Ovary (tissue), 7 donors: ENCODE measurements at regions not wholly inside any gene's neighbourhood (a gene's known extent, or its start where the extent isn't known, plus 50 kb on each side); places are given as distances from the start of the nearest gene placed in this dataset.

Source experiments
- DNase-seq, 5 donors: peaks; one replicate each; pipeline ENCODE4 v3.0.0-alpha.2; 2019 to 2020
- H3K27ac ChIP-seq, 2 donors: fragments of 200-600 bp; one replicate each; pipeline versions ENCODE4 v1.5.1 to v1.8.0; 2019 to 2022
- H3K27me3 ChIP-seq: fragments of 200-600 bp; one replicate; pipeline ENCODE4 v1.8.0; 2022
- H3K36me3 ChIP-seq: fragments of 200-600 bp; sonication (generic); one replicate; pipeline ENCODE4 v1.5.1; 2019
- H3K4me1 ChIP-seq: one replicate; pipeline ENCODE4 v1.8.1; 2013; ENCODE audit warnings: mild to moderate bottlenecking, moderate library complexity; ENCODE audit not compliant: insufficient read depth
- H3K4me3 ChIP-seq: fragments of 200-600 bp; sonication (generic); one replicate; pipeline ENCODE4 v1.5.1; 2017
- H3K9me3 ChIP-seq, 2 donors: fragments of 200-600 bp in 1 of 2; sonication (generic) in 1 of 2; one replicate each; pipeline versions ENCODE4 v1.5.1 to v1.8.1; 2013 to 2019; ENCODE audit warnings: mild to moderate bottlenecking in 1 of 2, moderate library complexity in 1 of 2
- EP300 ChIP-seq: sonication (generic); formaldehyde crosslinking; IDR thresholded peaks from one replicate; pipeline ENCODE4 v1.6.1; 2017; ENCODE audit warnings: antibody characterized with exemption
- POLR2A ChIP-seq: fragments of 450-650 bp; IDR thresholded peaks from one replicate; pipeline ENCODE4 v1.6.1; 2017; ENCODE audit warnings: antibody characterized with exemption, mild to moderate bottlenecking, moderate library complexity
- whole genome bisulfite sequencing, 3 donors: extraction: QIAGEN DNeasy Blood & Tissue Kit in 1 of 3; methylation state at CpG; one replicate each; pipeline versions ENCODE4 v1.1.5 to v1.1.7; 2013 to 2017; 5-methylcytosine and 5-hydroxymethylcytosine counted together
- intact Hi-C, 4 donors: fragments of 100-400 bp; cut with DNase I; formaldehyde crosslinking; loops; one replicate each; pipeline versions ENCODE4 v1.11.0 to v1.15.1; 2022 to 2023
- TF ChIP-seq, protein P1 (sequence below), 3 donors: fragments of 450-650 bp in 2 of 3; fragments of 200-600 bp in 1 of 3; IDR thresholded peaks; one replicate each; pipeline versions ENCODE4 v1.5.1 to v1.8.0; 2016 to 2022; ENCODE audit warnings: antibody characterized with exemption in 3 of 3, mild to moderate bottlenecking in 1 of 3
- donor health status: DM: no; HTN: no; CAD: no; lungs with moderate emphysema.
- donor health status: DM: no; HTN: no; CAD: no.
- donor health status: Bipolar disorder and iron deficiency.
- donor health status: DM: no; HTN: no; CAD: no.
- donor health status: DM: yes; HTN: yes; CAD: no.

DNA sequence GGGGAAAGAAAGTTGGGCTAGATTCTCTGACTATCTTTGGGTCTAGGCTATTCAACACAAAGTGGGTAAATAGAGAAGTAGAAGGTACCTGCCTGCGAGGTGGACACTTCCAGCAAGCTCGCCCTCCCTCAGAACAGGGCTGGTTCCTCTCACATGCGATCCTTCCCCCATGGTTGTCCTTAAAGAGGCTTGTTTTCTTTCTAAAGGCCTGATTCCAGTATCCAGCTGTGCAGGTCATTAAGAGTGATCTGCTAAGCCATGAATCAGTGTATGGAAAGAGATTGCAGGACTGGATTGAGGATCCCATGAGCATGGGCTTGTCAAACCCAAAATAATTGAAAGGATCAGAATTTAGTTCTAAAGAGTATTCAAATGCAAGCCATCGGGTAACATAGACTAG, 189.0 kb downstream of the URB2 start:
- Histone ChIP-seq H3K27ac (no peak overlapping the region), H3K36me3 (no peaks in the 10 kb centered on the region), H3K4me3 (no peak overlapping the region), H3K27me3 (no peaks in the 10 kb centered on the region), H3K4me1 (peaks cover 4% of the 10 kb centered on the region), H3K9me3 (no peaks in the 10 kb centered on the region)
- no peak for TF ChIP-seq EP300
- TF ChIP-seq, protein P1, sequence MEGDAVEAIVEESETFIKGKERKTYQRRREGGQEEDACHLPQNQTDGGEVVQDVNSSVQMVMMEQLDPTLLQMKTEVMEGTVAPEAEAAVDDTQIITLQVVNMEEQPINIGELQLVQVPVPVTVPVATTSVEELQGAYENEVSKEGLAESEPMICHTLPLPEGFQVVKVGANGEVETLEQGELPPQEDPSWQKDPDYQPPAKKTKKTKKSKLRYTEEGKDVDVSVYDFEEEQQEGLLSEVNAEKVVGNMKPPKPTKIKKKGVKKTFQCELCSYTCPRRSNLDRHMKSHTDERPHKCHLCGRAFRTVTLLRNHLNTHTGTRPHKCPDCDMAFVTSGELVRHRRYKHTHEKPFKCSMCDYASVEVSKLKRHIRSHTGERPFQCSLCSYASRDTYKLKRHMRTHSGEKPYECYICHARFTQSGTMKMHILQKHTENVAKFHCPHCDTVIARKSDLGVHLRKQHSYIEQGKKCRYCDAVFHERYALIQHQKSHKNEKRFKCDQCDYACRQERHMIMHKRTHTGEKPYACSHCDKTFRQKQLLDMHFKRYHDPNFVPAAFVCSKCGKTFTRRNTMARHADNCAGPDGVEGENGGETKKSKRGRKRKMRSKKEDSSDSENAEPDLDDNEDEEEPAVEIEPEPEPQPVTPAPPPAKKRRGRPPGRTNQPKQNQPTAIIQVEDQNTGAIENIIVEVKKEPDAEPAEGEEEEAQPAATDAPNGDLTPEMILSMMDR (IDR thresholded peaks at IDR 0.05) = no peak
- no peak for TF ChIP-seq POLR2A
- intact Hi-C loops = no loop called here
- WGBS, 3 donors = 89 to 93% (median 90%) methylated on average over 4 of the region's 4 CpGs
- no peak for DNase-seq

DNA sequence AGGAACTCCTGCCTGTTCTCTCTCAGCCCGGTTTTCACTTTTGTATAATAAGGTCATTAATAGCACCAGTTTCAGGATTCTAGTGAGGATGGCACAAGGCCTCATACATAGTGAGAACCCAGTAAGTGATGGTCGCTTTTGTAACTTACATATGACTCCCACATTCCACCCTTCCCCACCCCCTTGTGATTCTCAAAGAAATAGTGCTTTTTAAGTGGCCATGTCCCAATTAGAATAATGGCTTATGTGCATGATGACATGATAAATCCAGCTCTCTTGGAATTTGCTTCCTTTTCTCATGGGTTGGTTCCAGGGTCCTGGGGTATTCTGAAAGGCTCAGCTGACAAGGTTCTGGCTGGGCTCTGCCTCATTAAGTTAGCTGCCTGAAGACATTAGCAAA, 189.9 kb downstream of the URB2 start:
- TF ChIP-seq EP300 (no peak), POLR2A (no peak)
- TF ChIP-seq, protein P1 (IDR thresholded peaks at IDR 0.05) = no peak
- H3K4me3 ChIP-seq = no peak overlapping the region
- intact Hi-C loops = no loop called here

GRCh38 chr1:229817936-229818335, 191.9 kb downstream of the URB2 start:
- WGBS, 3 donors = 98 to 100% (median 100%) methylated on average over 1 of the region's 1 CpG
- no peaks in the 10 kb centered on the region for H3K9me3 ChIP-seq
- no peak for DNase-seq

More for the DNA sequence above, 189.9 kb downstream of the URB2 start:
- Histone ChIP-seq H3K4me1 (peaks cover 4% of the 10 kb centered on the region), H3K36me3 (no peaks in the 10 kb centered on the region), H3K27me3 (no peaks in the 10 kb centered on the region), H3K9me3 (no peaks in the 10 kb centered on the region), H3K27ac (no peak overlapping the region)
- no peak for DNase-seq
- 53 to 61% (median 60%) methylated on average over 2 of the region's 2 CpGs for WGBS, 3 donors

GRCh38 chr1:229819091-229819490, 193.0 kb downstream of the URB2 start:
- no peaks in the 10 kb centered on the region for H3K27me3 ChIP-seq
- intact Hi-C loops = no loop called here

More at GRCh38 chr1:229817936-229818335, 191.9 kb downstream of the URB2 start:
- H3K27ac ChIP-seq = no peak overlapping the region
- H3K27me3 ChIP-seq = no peaks in the 10 kb centered on the region
- TF ChIP-seq EP300 (no peak), POLR2A (no peak)
- TF ChIP-seq, protein P1 (IDR thresholded peaks at IDR 0.05) = no peak
- intact Hi-C loops = no loop called here
- peaks cover 7% of the 10 kb centered on the region for H3K4me1 ChIP-seq
- H3K4me3 ChIP-seq = no peak overlapping the region
- H3K36me3 ChIP-seq = no peaks in the 10 kb centered on the region

More at GRCh38 chr1:229819091-229819490, 193.0 kb downstream of the URB2 start:
- Histone ChIP-seq H3K4me3 (no peak overlapping the region), H3K4me1 (peaks cover 7% of the 10 kb centered on the region), H3K27ac (no peak overlapping the region), H3K9me3 (no peaks in the 10 kb centered on the region), H3K36me3 (no peaks in the 10 kb centered on the region)
- WGBS, 3 donors = 51 to 67% (median 53%) methylated on average over 1 of the region's 1 CpG
- no peak for DNase-seq
- no peak for TF ChIP-seq EP300
- TF ChIP-seq POLR2A = no peak
- TF ChIP-seq, protein P1 (IDR thresholded peaks at IDR 0.05) = no peak
